Activated naive CD4-positive, alpha-beta T cell treated with anti-CD3 and anti-CD28 coated beads, Interleukin-2, amount 50 U/mL, for 16 hours (primary cell): ENCODE measurements at regions not wholly inside any gene's neighbourhood (a gene's known extent, or its start where the extent isn't known, plus 50 kb on each side); places are given as distances from the start of the nearest gene placed in this dataset.

ENCODE experiments used
- DNase-seq: peaks from one replicate; pipeline ENCODE4 v3.0.0-alpha.2; 2020

- no peak for DNase-seq
Measured at GRCh38 chr9:90085633-90086032, 480.8 kb downstream of the GADD45G start.

GRCh38 chr9:90086101-90086511, 481.3 kb downstream of the GADD45G start:
- DNase-seq, result no peak

GRCh38 chr9:90088434-90088833, 483.6 kb downstream of the GADD45G start:
- no peak for DNase-seq

- no peak for DNase-seq
Measured at GRCh38 chr9:90088856-90089255, 484.0 kb downstream of the GADD45G start.

- DNase-seq, result no peak
Measured at GRCh38 chr9:90090997-90091396, 486.2 kb downstream of the GADD45G start.

- no peak for DNase-seq
Measured at GRCh38 chr9:90092508-90092907, 487.7 kb downstream of the GADD45G start.

GRCh38 chr9:90095682-90096081, 490.9 kb downstream of the GADD45G start:
- DNase-seq, result no peak

GRCh38 chr9:90097237-90097636, 492.4 kb downstream of the GADD45G start:
- no peak for DNase-seq

- no peak for DNase-seq
Measured at GRCh38 chr9:90098408-90098807, 493.6 kb downstream of the GADD45G start.

GRCh38 chr9:90099262-90099963, 494.6 kb downstream of the GADD45G start:
- no peak for DNase-seq

GRCh38 chr9:90100014-90100413, 495.2 kb downstream of the GADD45G start:
- no peak for DNase-seq

GRCh38 chr9:90102292-90102901, 497.6 kb downstream of the GADD45G start:
- peak; percentile 81 for DNase-seq

- no peak for DNase-seq
Measured at GRCh38 chr9:90103771-90104170, 499.0 kb downstream of the GADD45G start.

GRCh38 chr9:90105773-90106172, 501.0 kb downstream of the GADD45G start:
- DNase-seq, result no peak

- no peak for DNase-seq
Measured at GRCh38 chr9:90107040-90107725, 502.4 kb downstream of the GADD45G start.

- DNase-seq, result no peak
Measured at GRCh38 chr9:90107726-90108655, 503.2 kb downstream of the GADD45G start.

- no peak for DNase-seq
Measured at GRCh38 chr9:90112788-90113187, 508.0 kb downstream of the GADD45G start.

GRCh38 chr9:90114641-90115425, 510.0 kb downstream of the GADD45G start:
- DNase-seq, result no peak

GRCh38 chr9:90121762-90122161, 517.0 kb downstream of the GADD45G start:
- no peak for DNase-seq

- no peak for DNase-seq
Measured at GRCh38 chr9:90124961-90125360, 517.7 kb downstream of the DIRAS2 start.

- no peak for DNase-seq
Measured at GRCh38 chr9:90127923-90128322, 514.7 kb downstream of the DIRAS2 start.

- DNase-seq, result no peak
Measured at GRCh38 chr9:90128587-90129190, 513.9 kb downstream of the DIRAS2 start.
